B cell (primary cell): ENCODE measurements at regions not wholly inside any gene's neighbourhood (a gene's known extent, or its start where the extent isn't known, plus 50 kb on each side); places are given as distances from the start of the nearest gene placed in this dataset.
A peak's percentile ranks its signal among the peaks of the same experiment; 100 is the strongest.

ENCODE experiments used
- ATAC-seq: fragments of 200-7000 bp; cut with Tn5 transposase; one replicate; pipeline ENCODE4 v1.10.0; 2021; ENCODE audit warnings: low read depth, mild to moderate bottlenecking, moderate number of reproducible peaks, moderate library complexity
- CTCF ChIA-PET: fragments of 350-600 bp; sonication (Branson Sonifier 250); formaldehyde crosslinking; loops from one replicate; lab custom pipeline; 2021; ENCODE audit warnings: antibody characterized with exemption, inconsistent platforms; lab: Charles Lee
- POLR2A ChIA-PET: fragments of 350-600 bp; sonication (Branson Sonifier 250); formaldehyde crosslinking; loops from one replicate; lab custom pipeline; 2021; ENCODE audit warnings: antibody characterized with exemption; lab: Charles Lee
- DNase-seq: peaks from one replicate; pipeline ENCODE4 v3.0.0; 2013
- H2AFZ ChIP-seq: 2 replicates; pipeline ENCODE4 v1.6.1; 2012; ENCODE audit warnings: mild to moderate bottlenecking, low read depth, low read length; ENCODE audit not compliant: insufficient read depth, poor library complexity, severe bottlenecking
- H3K27ac ChIP-seq, 2 donors: 1 replicate in 1 of 2; 2 replicates in 1 of 2; pipeline ENCODE4 v1.5.1; 2012 to 2013; ENCODE audit warnings: low read length in 2 of 2, mild to moderate bottlenecking in 2 of 2, moderate library complexity in 1 of 2
- H3K27me3 ChIP-seq, 4 experiments: fragments of 200-600 bp in 1 of 4; sonication (generic) in 1 of 4; replicated peaks in 1 of 4; 1 replicate in 2 of 4; 2 replicates in 2 of 4; pipeline versions ENCODE4 v1.6.1 to v1.7.0; 2013 to 2016; ENCODE audit warnings: low read length in 3 of 4, mild to moderate bottlenecking in 2 of 4, mixed read lengths in 1 of 4, moderate library complexity in 1 of 4; ENCODE audit not compliant: insufficient read depth in 4 of 4, control insufficient read depth in 3 of 4; ENCODE audit errors: control extremely low read depth in 1 of 4
- H3K36me3 ChIP-seq, 2 experiments: replicated peaks in 1 of 2; 1 replicate in 1 of 2; 2 replicates in 1 of 2; pipeline versions ENCODE4 v1.6.1 to v1.7.1; 2013; ENCODE audit warnings: low read length in 1 of 2; ENCODE audit not compliant: insufficient read depth in 2 of 2, control insufficient read depth in 1 of 2; ENCODE audit errors: control extremely low read depth in 1 of 2, extremely low read depth in 1 of 2
- H3K4me1 ChIP-seq, 2 donors: fragments of 200-600 bp in 1 of 2; sonication (generic) in 1 of 2; 1 replicate in 1 of 2; 2 replicates in 1 of 2; pipeline versions ENCODE4 v1.5.1 to v1.6.1; 2013 to 2017; ENCODE audit warnings: low read length in 2 of 2; ENCODE audit not compliant: control insufficient read depth in 2 of 2, insufficient read depth in 2 of 2
- H3K4me2 ChIP-seq: replicated peaks from 2 replicates; pipeline ENCODE3; 2012; ENCODE audit warnings: mild to moderate bottlenecking, low read depth, low read length; ENCODE audit not compliant: poor library complexity, severe bottlenecking
- H3K4me3 ChIP-seq, 5 experiments: fragments of 200-600 bp in 1 of 5; sonication (generic) in 1 of 5; 1 replicate in 3 of 5; 2 replicates in 2 of 5; pipeline versions ENCODE4 v1.5.1 to v1.7.0; 2011 to 2016; ENCODE audit warnings: low read length in 4 of 5, mild to moderate bottlenecking in 4 of 5, low read depth in 2 of 5, control low read depth in 1 of 5, moderate library complexity in 1 of 5; ENCODE audit not compliant: insufficient read depth in 1 of 5; ENCODE audit errors: control extremely low read depth in 1 of 5, extremely low read depth in 1 of 5
- H3K79me2 ChIP-seq: fragments of 200-600 bp; sonication (generic); one replicate; pipeline ENCODE4 v1.6.0; 2016; ENCODE audit warnings: low read length; ENCODE audit not compliant: control insufficient read depth, insufficient read depth
- H3K9ac ChIP-seq: fragments of 200-600 bp; sonication (generic); 2 replicates; pipeline ENCODE4 v1.6.1; 2017; ENCODE audit warnings: mild to moderate bottlenecking, low read length, moderate library complexity
- H3K9me3 ChIP-seq, 3 donors: one replicate each; pipeline versions ENCODE4 v1.6.1 to v1.7.1; 2013; ENCODE audit warnings: low read length in 2 of 3; ENCODE audit not compliant: control insufficient read depth in 2 of 3, insufficient read depth in 1 of 3; ENCODE audit errors: control extremely low read depth in 1 of 3
- H4K20me1 ChIP-seq: 2 replicates; pipeline ENCODE4 v1.6.0; 2012; ENCODE audit warnings: mild to moderate bottlenecking, low read length; ENCODE audit not compliant: insufficient read depth, control insufficient read depth, poor library complexity, severe bottlenecking
- H3K27ac Mint-ChIP-seq: one replicate; pipeline ENCODE4 v1.8.0; 2021; ENCODE audit warnings: mixed read lengths
- H3K27me3 Mint-ChIP-seq: one replicate; pipeline ENCODE4 v1.8.0; 2021; ENCODE audit warnings: mixed read lengths
- H3K4me1 Mint-ChIP-seq: one replicate; pipeline ENCODE4 v1.8.0; 2021; ENCODE audit warnings: mixed read lengths
- H3K4me3 Mint-ChIP-seq: one replicate; pipeline ENCODE4 v1.8.0; 2021; ENCODE audit warnings: mixed read lengths
- H3K9me3 Mint-ChIP-seq: one replicate; pipeline ENCODE4 v1.8.0; 2022; ENCODE audit warnings: mixed read lengths; ENCODE audit not compliant: insufficient read depth
- EZH2 ChIP-seq: IDR thresholded peaks from 2 replicates; pipeline ENCODE4 v1.6.1; 2012; ENCODE audit warnings: borderline replicate concordance, low read depth, mild to moderate bottlenecking, moderate library complexity, low read length; ENCODE audit not compliant: insufficient read depth, poor library complexity, severe bottlenecking
- WGBS: methylation state at CpG from one replicate; pipeline ENCODE4 v1.1.5; 2013; ENCODE audit warnings: missing lambda C conversion rate; ENCODE audit not compliant: insufficient coverage; 5-methylcytosine and 5-hydroxymethylcytosine counted together
- intact Hi-C: fragments of 100-400 bp; cut with micrococcal nuclease; formaldehyde crosslinking; loops from one replicate; pipeline ENCODE4 v1.10.0; 2022
- TF ChIP-seq, protein P1 (sequence below): fragments of 200-600 bp; IDR thresholded peaks from one replicate; pipeline ENCODE4 v1.8.0; 2022; ENCODE audit warnings: antibody characterized with exemption, mild to moderate bottlenecking

DNA sequence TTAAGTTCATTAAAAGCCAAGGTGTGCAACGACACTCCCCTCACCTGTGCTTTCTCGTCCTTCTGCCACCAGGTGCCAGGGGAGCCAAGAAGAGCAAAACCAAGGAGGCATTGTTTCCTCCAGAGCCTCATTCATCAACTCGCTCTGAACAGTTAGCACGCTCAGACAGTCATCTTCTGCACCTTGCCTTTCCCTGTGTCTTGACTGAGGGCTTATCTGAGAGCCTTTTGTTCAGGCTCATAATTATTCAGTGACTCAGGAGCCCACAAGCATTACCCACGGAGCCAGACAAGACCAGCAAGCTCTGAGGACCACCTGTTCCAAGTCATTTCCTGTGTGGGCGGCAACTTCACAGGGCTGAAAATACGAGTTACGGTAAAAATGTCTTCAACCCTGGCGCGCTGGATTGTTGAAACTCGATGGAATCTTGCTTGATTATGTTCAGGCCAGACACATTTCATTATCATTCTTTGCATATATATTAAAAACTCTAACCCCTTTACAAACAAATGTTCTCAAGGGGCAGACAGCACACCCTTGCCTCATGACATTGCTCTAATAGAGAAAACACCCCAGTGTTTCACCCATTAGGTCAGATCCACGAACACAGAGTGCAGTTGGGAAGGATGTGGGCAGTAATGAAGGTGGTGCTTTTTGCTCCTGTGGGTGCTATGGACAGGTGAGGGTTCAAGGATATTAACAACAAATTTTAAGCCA, 89.7 kb upstream of the RUNX1 start:
- 41% methylated on average over 6 of the region's 12 CpGs for WGBS
- H2AFZ ChIP-seq = peak overlapping the region; percentile 58
- DNase-seq (peak; percentile 37), ATAC-seq (peak; percentile 64)
- Mint-ChIP-seq H3K9me3 (no peaks in the 10 kb centered on the region), H3K4me1 (peaks cover 12% of the 10 kb centered on the region), H3K27me3 (no peaks in the 10 kb centered on the region), H3K27ac (no peak overlapping the region), H3K4me3 (peak overlapping the region; percentile 54)
- POLR2A ChIA-PET = interaction anchor here (0.6 kb wide), 1 partner anchor 112 kb away, joined by 4 read pairs; no protein-coding TSS in a partner anchor
- no peaks in the 10 kb centered on the region for H4K20me1 ChIP-seq
- peak overlapping the region; percentile 65 for H3K4me2 ChIP-seq
- intact Hi-C loops = loop anchor here (5.0 kb wide), 1 partner anchor 87 kb away; no protein-coding TSS in a partner anchor
- TF ChIP-seq, protein P1, sequence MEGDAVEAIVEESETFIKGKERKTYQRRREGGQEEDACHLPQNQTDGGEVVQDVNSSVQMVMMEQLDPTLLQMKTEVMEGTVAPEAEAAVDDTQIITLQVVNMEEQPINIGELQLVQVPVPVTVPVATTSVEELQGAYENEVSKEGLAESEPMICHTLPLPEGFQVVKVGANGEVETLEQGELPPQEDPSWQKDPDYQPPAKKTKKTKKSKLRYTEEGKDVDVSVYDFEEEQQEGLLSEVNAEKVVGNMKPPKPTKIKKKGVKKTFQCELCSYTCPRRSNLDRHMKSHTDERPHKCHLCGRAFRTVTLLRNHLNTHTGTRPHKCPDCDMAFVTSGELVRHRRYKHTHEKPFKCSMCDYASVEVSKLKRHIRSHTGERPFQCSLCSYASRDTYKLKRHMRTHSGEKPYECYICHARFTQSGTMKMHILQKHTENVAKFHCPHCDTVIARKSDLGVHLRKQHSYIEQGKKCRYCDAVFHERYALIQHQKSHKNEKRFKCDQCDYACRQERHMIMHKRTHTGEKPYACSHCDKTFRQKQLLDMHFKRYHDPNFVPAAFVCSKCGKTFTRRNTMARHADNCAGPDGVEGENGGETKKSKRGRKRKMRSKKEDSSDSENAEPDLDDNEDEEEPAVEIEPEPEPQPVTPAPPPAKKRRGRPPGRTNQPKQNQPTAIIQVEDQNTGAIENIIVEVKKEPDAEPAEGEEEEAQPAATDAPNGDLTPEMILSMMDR = no peak
- TF ChIP-seq EZH2 = no peak
- peak overlapping the region in 2 of 5 experiments; percentile 8 to 18 for H3K4me3 ChIP-seq
- no peaks in the 10 kb centered on the region for H3K36me3 ChIP-seq
- no peaks in the 10 kb centered on the region for H3K9me3 ChIP-seq
- H3K79me2 ChIP-seq = no peaks in the 10 kb centered on the region
- H3K27me3 ChIP-seq = no peaks in the 10 kb centered on the region
- CTCF ChIA-PET = interaction anchor here (1.6 kb wide), 1 partner anchor 478 kb away, joined by 4 read pairs; no protein-coding TSS in a partner anchor
- peak overlapping the region; percentile 31 for H3K9ac ChIP-seq
- H3K27ac ChIP-seq = no peak overlapping the region
- H3K4me1 ChIP-seq = peaks cover 13 to 14% of the 10 kb centered on the region in 2 donors

DNA sequence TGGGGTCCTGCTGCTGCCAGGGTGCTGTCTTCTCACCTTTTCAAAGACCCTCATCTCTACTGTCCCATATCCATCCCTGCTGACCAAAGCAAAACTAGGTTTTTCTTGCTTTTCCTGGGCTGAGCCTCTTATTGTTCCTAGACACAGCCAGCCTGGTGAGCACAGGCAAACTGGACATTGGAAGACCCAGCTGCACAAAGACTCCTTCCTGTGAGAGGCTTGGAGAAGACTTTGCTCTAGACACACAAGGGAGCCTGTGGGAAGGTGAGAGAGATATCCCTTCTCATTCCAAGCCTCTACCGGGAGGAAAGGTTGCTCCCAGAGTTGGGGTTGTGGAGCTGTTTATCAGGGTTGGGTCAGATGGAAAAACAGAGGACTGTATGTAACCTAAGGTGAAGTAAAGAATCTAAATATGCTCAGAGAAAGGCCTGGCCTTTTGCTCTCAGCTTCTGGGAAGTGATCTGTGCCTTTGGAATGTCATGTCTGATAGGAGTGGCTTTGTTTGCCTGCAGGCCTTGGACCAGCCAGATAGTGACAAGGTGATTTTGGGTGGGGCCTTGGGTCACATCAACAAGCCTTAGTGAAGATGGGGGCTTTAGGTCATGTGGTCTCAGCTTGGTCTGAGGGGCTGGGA, 87.6 kb upstream of the RUNX1 start:
- POLR2A ChIA-PET = no interaction called here
- WGBS = no CpG with 5 or more reads among the region's 1 CpG
- Histone ChIP-seq H4K20me1 (no peaks in the 10 kb centered on the region), H3K27ac (no peak overlapping the region), H3K9me3 (no peaks in the 10 kb centered on the region), H3K27me3 (no peaks in the 10 kb centered on the region), H3K36me3 (no peaks in the 10 kb centered on the region), H3K4me1 (peaks cover 13 to 14% of the 10 kb centered on the region in 2 donors), H2AFZ (no peak overlapping the region), H3K9ac (no peak overlapping the region), H3K79me2 (no peaks in the 10 kb centered on the region), H3K4me2 (no peak overlapping the region), H3K4me3 (no peak overlapping the region)
- no peak for TF ChIP-seq EZH2
- TF ChIP-seq, protein P1 = no peak
- Mint-ChIP-seq H3K9me3 (no peaks in the 10 kb centered on the region), H3K4me3 (no peak overlapping the region), H3K27ac (no peak overlapping the region), H3K27me3 (no peaks in the 10 kb centered on the region), H3K4me1 (peaks cover 12% of the 10 kb centered on the region)
- ATAC-seq (no peak), DNase-seq (no peak)
- CTCF ChIA-PET = no interaction called here
- intact Hi-C loops = loop anchor here (5.0 kb wide), 1 partner anchor 84 kb away; no protein-coding TSS in a partner anchor
